ENCODE measurements at regions not wholly inside any gene's neighbourhood (a gene's known extent, or its start where the extent isn't known, plus 50 kb on each side); places are given as distances from the start of the nearest gene placed in this dataset.
A peak's percentile ranks its signal among the peaks of the same experiment; 100 is the strongest.

DNA sequence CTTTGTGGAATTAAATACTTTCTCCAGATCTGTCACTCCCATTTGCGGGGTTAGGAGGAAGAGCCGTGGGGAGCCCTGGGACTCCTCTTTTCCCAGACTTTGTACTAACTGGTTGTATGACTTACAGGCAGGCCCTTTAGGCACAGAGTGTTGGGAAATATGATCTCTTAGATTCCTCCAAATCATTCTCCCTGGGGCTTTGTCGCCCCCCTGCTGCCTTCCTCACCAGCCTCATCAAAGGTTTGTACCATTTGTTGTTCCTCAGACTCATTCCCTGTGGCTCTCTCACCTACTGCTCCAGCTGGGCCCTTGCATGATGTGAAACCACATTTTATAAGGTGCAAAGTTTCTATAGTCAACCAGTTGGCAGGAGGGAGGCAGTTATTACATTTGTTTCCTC lies 56.4 kb downstream of the CRYGS start:
- H3K36me3 Mint-ChIP-seq: no peaks in the 10 kb centered on the region
- H3K9me3 Mint-ChIP-seq: peaks cover 0 to 6% of the 10 kb centered on the region in 2 donors
- ATAC-seq (no peak), DNase-seq (ENCODE audit: low spot score in 2 of 2) (no peak)
- H3K27ac Mint-ChIP-seq: no peak overlapping the region

DNA sequence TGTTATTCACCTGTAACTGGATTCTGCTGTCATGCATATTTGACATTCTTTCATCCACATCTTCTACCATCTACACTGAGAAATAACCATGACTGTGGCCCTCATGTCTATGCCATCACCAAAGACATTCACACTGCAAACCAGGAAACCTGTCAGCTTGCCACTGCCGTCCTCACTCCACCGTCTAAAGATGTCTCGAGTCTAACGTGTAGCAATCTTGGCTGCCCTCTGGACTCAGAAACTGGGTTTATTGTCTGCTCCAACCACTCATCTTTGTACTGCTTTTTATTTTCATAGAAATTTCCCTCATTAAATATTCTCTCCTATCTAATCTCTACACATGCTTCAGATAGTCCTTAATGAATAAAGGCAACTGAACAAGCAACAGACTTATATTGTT lies 57.1 kb downstream of the CRYGS start:
- peaks cover 0 to 6% of the 10 kb centered on the region in 2 donors for H3K9me3 Mint-ChIP-seq
- ATAC-seq: no peak
- no peak for DNase-seq (ENCODE audit: low spot score in 2 of 2)
- H3K27ac Mint-ChIP-seq: no peak overlapping the region
- no peaks in the 10 kb centered on the region for H3K36me3 Mint-ChIP-seq

DNA sequence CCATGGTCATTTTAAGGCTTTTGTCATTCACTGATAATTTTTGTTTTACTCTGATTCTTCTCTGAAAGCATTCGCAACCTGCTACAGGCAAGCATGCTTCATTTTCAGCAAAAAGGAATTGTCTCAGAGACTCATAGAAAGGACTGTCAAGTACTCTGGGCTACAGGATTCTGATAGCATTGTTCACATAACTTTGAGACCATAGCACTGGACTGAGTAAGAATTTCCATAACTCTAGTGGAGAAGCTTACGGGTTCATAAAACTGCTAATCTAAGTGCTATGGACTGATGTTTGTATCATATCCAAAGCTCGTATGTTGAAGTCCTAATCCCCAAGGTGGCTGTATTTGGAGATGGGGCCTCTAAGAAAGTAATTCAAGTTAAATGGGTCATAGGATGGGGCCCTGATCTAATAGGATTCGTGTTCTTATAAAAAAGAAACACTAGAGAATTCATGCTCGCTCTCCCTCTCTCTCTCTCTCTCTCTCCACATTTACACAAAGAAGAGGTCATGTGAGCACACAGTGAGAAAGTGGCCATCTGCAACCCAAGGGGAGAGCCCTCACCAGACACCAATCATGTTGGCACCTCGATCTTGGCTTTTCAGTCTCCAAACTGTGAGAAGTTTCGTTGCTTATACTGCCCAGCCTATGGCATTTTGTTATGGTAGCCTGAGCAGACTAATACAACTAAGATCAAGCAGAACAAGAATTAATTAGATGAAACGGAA lies 60.4 kb downstream of the CRYGS start:
- Mint-ChIP-seq H3K36me3 (no peaks in the 10 kb centered on the region), H3K9me3 (no peaks in the 10 kb centered on the region), H3K27ac (no peak overlapping the region)
- no peak for ATAC-seq
- no peak for DNase-seq (ENCODE audit: low spot score in 2 of 2)

GRCh38 chr3:186481526-186481925 lies 62.7 kb downstream of the CRYGS start:
- ATAC-seq (no peak), DNase-seq (ENCODE audit: low spot score in 2 of 2) (no peak)
- H3K36me3 Mint-ChIP-seq: peaks cover 0 to 6% of the 10 kb centered on the region in 2 donors
- no peak overlapping the region for H3K27ac Mint-ChIP-seq
- H3K9me3 Mint-ChIP-seq: peaks cover 0 to 3% of the 10 kb centered on the region in 2 donors

- Mint-ChIP-seq H3K9me3 (peaks cover 0 to 3% of the 10 kb centered on the region in 2 donors), H3K36me3 (peaks cover 0 to 14% of the 10 kb centered on the region in 2 donors), H3K27ac (peak overlapping the region in 1 of 2 donors; percentile 95)
- DNase-seq (ENCODE audit: low spot score in 2 of 2) (no peak), ATAC-seq (peak in 1 of 2 donors; percentile 11)
Measured at GRCh38 chr3:186477876-186478275, 66.3 kb downstream of the CRYGS start.

DNA sequence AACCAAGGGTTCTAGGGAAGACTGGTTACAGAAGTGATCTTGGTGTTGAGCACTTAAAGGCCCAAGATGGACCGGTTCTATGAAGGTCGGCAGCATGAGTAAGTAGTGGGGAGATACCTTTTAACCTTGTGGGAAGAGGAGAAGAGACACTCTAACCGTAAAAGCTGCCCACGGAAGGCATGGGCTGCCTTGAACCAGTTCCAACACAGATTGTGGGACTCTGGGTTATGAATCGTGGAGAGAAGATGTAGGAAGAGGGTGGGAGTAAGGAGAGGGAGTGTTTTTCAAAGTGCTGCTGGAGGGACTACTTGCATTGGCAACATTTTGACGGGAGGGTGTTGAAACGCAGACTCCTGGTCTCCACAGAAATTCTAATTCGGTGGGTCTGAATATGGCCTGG lies 67.1 kb downstream of the CRYGS start:
- Mint-ChIP-seq H3K9me3 (peaks cover 0 to 3% of the 10 kb centered on the region in 2 donors), H3K27ac (peak overlapping the region; percentile 17 to 95)
- ATAC-seq: peak in 1 of 2 donors; percentile 68

GRCh38 chr3:186476541-186476940 lies 67.6 kb downstream of the CRYGS start:
- peak overlapping the region; percentile 17 to 95 for H3K27ac Mint-ChIP-seq
- ATAC-seq: peak in 1 of 2 donors; percentile 33
- peaks cover 0 to 3% of the 10 kb centered on the region in 2 donors for H3K9me3 Mint-ChIP-seq
- DNase-seq (ENCODE audit: low spot score in 2 of 2): peak in 1 of 2 donors; percentile 59
- peaks cover 0 to 14% of the 10 kb centered on the region in 2 donors for H3K36me3 Mint-ChIP-seq

More for the DNA sequence above, 67.1 kb downstream of the CRYGS start:
- no peak for DNase-seq (ENCODE audit: low spot score in 2 of 2)
- peaks cover 0 to 14% of the 10 kb centered on the region in 2 donors for H3K36me3 Mint-ChIP-seq

GRCh38 chr3:186476044-186476468 lies 68.1 kb downstream of the CRYGS start:
- ATAC-seq (peak in 1 of 2 donors; percentile 78), DNase-seq (ENCODE audit: low spot score in 2 of 2) (no peak)
- Mint-ChIP-seq H3K9me3 (peaks cover 0 to 3% of the 10 kb centered on the region in 2 donors), H3K27ac (peak overlapping the region; percentile 77 to 95), H3K36me3 (peaks cover 0 to 14% of the 10 kb centered on the region in 2 donors)

- DNase-seq (ENCODE audit: low spot score in 2 of 2): no peak
- peak overlapping the region in 1 of 2 donors; percentile 67 for H3K27ac Mint-ChIP-seq
Measured at GRCh38 chr3:186473166-186473565, 71.0 kb downstream of the CRYGS start.

GRCh38 chr3:186472456-186473008 lies 71.6 kb downstream of the CRYGS start:
- ATAC-seq (no peak), DNase-seq (ENCODE audit: low spot score in 2 of 2) (no peak)
- peak overlapping the region in 1 of 2 donors; percentile 67 for H3K27ac Mint-ChIP-seq
- peaks cover 0 to 14% of the 10 kb centered on the region in 2 donors for H3K36me3 Mint-ChIP-seq
- peaks cover 0 to 3% of the 10 kb centered on the region in 2 donors for H3K9me3 Mint-ChIP-seq

More at GRCh38 chr3:186473166-186473565, 71.0 kb downstream of the CRYGS start:
- peaks cover 0 to 14% of the 10 kb centered on the region in 2 donors for H3K36me3 Mint-ChIP-seq
- no peak for ATAC-seq
- peaks cover 0 to 3% of the 10 kb centered on the region in 2 donors for H3K9me3 Mint-ChIP-seq

- no peak for ATAC-seq
- DNase-seq (ENCODE audit: low spot score in 2 of 2): no peak
- no peaks in the 10 kb centered on the region for H3K9me3 Mint-ChIP-seq
- H3K36me3 Mint-ChIP-seq: peaks cover 0 to 10% of the 10 kb centered on the region in 2 donors
- peak overlapping the region in 1 of 2 donors; percentile 36 for H3K27ac Mint-ChIP-seq
Measured at GRCh38 chr3:186471771-186472170, 72.4 kb downstream of the CRYGS start.

GRCh38 chr3:186469525-186469924 lies 74.7 kb downstream of the CRYGS start:
- ATAC-seq (no peak), DNase-seq (ENCODE audit: low spot score in 2 of 2) (no peak)
- no peak overlapping the region for H3K27ac Mint-ChIP-seq
- H3K36me3 Mint-ChIP-seq: no peaks in the 10 kb centered on the region
- no peaks in the 10 kb centered on the region for H3K9me3 Mint-ChIP-seq

- Mint-ChIP-seq H3K9me3 (no peaks in the 10 kb centered on the region), H3K36me3 (no peaks in the 10 kb centered on the region), H3K27ac (no peak overlapping the region)
- no peak for ATAC-seq
- DNase-seq (ENCODE audit: low spot score in 2 of 2): no peak
Measured at GRCh38 chr3:186467969-186468368, 76.2 kb downstream of the CRYGS start.

- DNase-seq (ENCODE audit: low spot score in 2 of 2) (no peak), ATAC-seq (no peak)
- Mint-ChIP-seq H3K9me3 (no peaks in the 10 kb centered on the region), H3K36me3 (no peaks in the 10 kb centered on the region), H3K27ac (no peak overlapping the region)
Measured at GRCh38 chr3:186466391-186466974, 77.7 kb downstream of the CRYGS start.

DNA sequence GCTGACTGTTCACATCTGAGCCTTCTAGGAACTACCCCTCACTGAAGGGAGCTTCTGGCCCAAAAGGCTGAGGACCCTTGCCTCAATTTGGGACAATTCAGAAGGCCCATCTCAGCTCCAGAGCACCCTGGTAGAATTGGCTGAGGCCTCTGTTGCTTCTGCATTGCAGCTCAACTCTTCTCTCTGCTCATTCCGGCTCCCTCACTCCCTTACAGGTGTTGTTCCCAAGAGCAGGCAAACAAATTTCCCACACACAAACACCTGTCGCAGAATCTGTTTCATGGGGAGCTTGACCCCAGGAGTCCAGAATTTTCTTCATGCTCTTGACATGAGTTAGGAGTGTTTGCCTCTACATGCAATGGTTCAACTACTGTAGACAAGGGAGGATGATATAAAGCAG lies 78.7 kb downstream of the CRYGS start:
- Mint-ChIP-seq H3K27ac (no peak overlapping the region), H3K9me3 (no peaks in the 10 kb centered on the region), H3K36me3 (no peaks in the 10 kb centered on the region)
- no peak for ATAC-seq
- DNase-seq (ENCODE audit: low spot score in 2 of 2): no peak

- Mint-ChIP-seq H3K9me3 (no peaks in the 10 kb centered on the region), H3K27ac (no peak overlapping the region), H3K36me3 (no peaks in the 10 kb centered on the region)
- ATAC-seq (no peak), DNase-seq (ENCODE audit: low spot score in 2 of 2) (no peak)
Measured at GRCh38 chr3:186464424-186465093, 79.6 kb downstream of the CRYGS start.

DNA sequence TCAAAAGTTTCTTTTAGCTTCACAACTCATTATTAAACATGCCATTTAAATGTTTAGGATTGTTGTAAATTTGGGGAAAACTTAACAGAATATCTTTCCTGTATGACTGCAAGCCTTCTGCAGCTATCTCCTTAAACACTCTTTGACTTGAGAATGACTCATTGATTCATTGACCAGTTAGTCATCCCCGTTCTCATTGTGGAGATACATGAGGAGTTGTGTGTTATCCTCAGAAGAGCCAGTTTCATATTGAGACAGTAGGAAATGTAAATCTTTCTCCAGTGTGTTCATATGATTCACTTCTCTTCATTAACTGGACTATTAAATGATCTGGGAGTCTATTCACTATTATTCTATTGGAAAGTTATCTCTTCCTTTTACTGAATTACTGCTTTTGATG lies 83.0 kb downstream of the CRYGS start:
- Mint-ChIP-seq H3K27ac (peak overlapping the region in 1 of 2 donors; percentile 33), H3K9me3 (no peaks in the 10 kb centered on the region), H3K36me3 (no peaks in the 10 kb centered on the region)
- ATAC-seq (peak; percentile 89 to 95), DNase-seq (ENCODE audit: low spot score in 2 of 2) (no peak)

Measured in activated naive CD4-positive, alpha-beta T cell treated with anti-CD3 and anti-CD28 coated beads, Interleukin-2, amount 50 U/mL, for 72 hours (primary cell).